LHCN-M2 (cell line): ENCODE measurements at regions not wholly inside any gene's neighbourhood (a gene's known extent, or its start where the extent isn't known, plus 50 kb on each side); places are given as distances from the start of the nearest gene placed in this dataset.

Experiments used
- DNase-seq: peaks from one replicate; pipeline ENCODE4 v3.0.0-alpha.2; 2012; ENCODE audit warnings: low read depth

DNA sequence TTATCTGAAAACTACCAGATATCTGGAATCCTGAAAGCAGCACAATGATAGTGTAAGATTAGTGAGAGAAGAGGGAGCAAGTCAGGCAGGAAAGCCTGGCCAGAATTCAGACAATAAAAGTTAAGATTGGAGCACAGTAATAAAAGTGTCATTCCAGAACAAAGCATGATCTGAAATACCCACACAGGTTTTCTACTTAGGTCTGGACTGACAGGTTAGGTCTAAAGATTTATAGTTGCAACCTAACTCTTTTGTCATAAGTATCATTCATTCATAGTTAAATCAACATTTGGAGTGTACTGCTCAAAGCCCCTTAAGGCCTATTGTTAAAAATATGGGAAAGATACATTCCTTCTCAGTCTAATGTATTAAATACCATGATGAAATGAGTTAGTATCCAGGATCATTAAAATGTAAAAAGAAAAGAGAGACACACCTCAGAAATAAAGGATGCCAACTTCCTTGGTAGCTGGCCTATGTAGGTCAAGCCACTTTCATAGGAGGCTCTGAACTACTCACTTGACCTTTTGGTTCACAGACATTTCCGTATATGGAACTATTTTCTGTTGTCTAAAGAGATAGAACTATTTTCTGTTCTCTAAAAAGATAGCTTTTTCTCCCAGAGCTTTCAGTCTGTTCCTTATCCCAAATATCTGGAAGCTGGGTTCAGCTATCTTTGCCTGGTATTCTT is 105.2 kb downstream of the FAS start:
- no peak for DNase-seq

DNA sequence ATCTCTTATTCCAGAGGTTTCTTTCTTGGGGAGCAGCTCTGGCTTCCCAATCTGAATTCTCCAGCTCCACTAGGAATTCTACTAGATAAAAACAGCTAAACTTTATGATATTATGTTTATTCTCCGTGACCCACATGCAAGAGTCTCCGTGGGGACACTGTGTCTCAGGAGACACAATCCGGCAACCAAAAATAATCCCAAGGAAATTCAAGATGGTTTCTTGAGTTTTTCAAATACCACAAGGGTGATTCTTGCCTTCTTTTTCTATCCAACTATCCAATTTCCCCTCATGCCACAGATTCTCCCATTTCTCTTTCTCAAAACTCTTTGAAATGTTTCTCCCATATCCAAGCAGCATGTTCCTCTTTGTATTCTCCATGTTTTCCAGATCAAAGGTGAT is 103.1 kb downstream of the FAS start:
- DNase-seq = no peak

DNA sequence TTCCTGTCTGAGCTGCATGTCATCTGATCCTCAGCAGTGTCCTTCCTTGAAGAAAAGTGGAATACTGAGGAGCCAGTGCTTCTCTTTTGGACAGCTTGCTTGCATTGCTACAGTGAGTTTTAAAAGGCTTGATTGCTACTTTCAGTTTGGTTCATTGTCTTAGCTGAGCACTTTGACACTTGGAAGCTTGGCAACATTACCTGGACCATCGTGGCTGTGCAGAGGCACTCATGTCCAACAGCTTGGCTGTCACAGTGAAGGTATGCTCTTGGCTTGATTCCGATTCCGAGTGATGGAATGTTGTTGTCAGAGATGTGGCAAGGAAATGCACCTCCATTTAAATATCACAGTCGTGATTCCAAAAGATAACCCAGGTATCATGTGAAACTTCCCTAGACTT is 102.4 kb downstream of the FAS start:
- no peak for DNase-seq

DNA sequence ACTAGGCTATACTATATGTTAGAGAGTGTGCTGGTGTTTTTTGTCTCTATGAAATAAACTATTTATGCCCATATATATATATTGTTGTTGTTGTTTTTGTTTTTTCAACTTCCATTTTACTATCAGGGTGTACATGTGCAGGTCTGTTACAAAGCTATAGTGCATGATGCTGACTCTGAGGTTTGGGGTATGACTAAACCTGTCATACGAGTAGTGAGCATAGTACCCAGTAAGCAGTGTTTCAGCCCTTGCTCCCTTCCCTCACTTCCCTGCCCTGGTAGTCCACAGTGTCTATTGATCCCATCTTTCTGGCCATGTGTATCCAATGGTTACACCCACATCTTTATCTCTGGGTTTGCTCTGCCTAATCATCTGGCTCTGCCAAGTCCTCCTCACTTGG is 101.8 kb downstream of the FAS start:
- no peak for DNase-seq

DNA sequence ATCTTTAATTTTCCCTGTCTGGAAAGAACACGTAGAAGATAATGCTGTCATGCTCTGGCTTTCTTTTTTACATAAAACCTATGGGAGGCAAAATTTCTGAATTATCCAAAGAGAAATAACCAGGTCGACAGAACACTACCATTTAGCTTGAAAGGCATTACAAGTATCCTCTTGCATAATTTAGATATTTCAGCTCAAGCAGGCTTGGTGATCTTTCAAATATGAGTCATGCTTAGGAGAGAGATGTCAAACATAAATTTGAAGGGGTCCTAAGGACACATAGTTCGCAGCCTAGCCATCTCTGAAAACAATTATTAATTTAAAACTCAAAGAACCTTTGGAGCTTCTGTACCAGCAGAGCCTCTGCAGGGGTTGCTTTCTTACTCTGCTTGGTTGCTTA is 100.9 kb downstream of the FAS start:
- DNase-seq = no peak

DNA sequence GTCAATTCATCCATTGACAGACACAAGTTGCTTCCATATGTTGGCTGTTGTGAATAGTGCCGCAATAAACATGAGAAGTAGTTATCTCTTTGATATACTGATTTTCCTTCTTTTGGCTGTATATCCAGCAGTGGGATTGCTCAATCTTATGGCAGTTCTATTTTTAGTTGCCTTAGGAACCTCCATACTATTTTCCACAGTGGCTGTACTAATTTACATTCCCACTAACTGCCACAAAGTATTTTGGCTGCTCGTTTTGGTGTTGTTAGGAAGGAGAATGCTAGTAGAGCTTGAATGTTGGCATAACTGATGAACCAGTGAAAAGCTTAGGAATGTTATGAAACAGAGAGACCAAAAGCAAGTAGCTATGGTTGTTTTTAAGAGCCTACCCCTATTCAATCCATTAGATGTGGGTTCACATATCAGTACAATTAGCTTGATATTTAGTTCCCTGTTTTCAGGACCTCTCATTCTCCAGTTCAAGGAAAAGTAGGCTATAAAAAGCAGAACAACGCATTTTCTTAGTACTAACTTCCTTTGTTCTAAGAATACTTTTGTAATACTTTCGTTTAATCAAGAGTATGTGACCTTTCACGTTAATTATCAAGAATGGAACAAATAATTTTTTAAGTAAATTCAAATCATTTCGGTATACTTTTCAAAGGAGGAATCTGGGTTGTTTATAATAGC is 100.3 kb downstream of the FAS start:
- DNase-seq = peak; percentile 20

DNA sequence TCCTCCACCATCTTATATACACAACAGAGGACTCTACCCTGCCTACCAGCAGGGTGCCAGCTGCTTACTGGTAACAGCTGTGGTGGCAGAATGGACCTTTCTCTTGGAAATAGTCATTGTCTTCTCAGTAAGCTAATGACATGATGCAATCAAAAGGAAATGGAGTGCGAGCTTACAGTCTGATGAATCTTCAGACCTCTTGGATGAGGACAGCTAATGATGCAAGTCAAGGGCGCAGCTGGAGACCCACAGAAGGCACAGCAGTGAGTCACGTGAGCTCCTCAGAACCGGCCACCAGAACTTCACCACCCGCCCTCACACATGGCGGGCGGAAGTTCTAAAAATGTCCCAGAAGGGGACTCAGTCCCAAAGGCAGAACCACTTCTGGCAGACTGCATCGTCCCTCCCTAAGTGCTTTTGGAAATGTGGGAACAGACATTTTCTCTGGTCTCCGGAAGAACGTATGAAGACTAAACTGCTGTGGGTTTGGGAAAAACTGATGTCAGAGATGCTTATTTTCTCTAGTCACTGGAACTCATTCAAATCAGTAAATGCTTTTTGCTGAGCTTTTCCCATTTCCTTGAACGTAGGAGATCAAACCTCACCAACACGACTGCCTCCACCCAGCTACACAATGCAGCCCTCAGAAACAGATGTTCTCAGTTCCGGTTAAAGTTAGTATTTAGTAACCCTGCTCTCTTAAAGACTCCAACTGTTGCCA is 96.4 kb downstream of the FAS start:
- DNase-seq = peak; percentile 99

DNA sequence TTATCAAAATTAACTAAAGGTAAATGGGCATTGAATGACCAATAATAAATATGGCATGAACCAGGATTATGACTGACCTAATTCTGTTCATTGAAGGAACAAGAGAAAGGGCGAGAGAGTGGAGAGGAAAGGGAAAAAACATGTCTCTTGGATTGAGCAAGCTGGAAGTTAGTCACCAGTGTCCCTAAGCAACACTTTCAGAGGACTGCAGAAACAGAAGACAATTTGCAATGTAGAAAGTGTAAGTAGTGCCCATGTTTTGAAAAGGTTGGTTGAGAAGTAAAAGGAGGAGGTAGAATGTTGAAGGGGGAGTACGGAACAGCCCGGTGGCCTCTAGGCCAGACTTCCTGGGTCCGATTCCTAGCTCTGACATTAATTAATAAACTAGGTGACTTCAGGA is 94.6 kb downstream of the FAS start:
- peak; percentile 35 for DNase-seq

DNA sequence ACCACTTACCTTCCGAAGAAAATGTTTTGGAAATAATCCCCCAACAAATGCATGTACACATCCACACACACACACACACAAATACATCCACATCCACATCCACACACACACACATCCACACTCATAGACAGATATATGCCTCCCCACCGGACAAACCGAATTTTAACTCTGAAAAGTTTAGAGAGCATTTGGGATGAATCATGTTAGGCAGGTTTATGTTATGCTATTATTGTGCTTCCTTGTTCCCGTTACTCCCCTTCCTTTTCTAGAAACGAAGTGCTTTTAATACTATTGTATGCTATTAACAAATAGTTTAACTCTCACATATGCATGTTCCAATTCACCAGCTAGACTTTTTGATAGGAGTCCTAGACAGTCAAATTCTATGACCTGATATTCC is 91.5 kb downstream of the FAS start:
- DNase-seq = no peak

DNA sequence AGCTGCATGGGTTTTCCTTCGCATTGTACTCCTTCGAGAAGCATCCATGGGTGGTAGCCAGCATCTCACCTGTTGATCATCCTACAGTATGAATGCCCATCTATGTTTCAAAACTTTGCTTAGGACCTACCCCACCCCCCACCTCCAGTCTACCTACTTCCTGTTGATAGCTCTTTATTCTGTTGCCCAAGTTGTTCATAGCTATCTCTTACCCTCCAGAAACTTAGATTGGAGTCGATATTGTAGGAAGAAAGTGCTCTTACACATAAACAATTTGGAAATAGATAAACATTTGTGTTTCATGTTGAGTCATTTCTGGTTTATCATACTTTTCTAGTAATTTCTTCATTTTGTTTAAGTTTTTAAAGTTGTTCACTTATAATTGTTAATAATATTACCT is 90.1 kb downstream of the FAS start:
- DNase-seq = no peak

DNA sequence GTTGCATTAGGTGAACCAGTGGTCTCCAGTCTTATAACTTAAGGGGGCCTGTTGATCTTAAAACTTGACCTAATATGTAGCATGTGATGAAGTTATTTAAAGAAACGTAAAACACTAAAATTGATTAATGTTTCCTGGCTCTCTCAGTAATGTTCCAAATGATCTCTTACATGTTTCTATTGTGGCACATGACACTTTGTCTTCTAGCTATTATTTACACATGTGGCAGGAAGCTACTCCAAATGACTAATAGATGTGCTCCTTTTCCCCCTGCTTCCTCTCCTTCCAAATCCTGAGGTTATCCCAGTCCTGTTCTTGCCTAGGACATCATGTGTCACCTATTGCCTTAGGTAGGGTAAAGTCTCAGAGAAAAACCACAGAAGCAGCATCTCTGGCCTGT is 89.4 kb downstream of the FAS start:
- peak; percentile 56 for DNase-seq

DNA sequence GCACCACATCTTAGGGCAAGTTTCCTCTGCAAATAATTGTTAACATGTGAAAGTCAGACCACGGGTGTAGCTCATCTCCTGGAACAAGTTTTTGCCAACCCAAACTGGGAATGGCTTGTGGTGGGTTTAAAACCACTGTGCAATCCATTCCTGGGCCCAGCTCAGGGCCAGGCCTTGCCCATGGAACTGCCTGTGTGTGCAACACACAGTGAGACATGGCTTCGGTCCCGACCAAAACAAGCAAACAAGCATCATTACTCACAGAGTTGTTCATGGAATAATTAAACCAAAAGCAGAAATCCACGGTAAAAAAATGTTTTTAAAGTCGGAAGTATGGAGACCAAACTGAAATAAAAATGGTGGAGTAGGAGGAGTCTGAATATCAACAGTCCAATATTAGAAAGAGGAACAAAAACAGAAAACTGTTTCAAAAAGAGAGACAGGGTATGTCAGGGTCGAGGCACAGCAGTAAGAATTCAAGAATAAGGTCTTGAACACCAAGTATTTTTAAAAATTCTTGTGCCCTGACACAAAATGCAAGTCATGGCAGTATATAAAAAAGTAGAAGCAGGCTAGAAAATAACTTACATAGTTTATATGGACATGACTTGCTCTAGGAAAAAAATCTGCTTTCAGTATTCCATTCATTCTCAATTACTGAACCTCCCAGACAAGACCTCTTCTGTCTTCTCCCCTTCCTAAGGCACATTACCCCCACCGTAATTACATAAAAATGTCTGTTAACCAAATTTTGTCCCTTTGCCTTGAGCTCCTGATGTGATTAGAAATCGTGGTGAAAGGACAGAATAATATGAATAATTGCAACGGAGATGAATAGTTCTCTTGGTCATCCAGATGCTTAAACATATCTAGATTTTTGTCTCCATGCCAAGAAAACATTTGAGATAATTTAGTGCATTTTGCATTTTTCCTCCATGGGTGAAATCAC is 88.4 kb downstream of the FAS start:
- DNase-seq = no peak

DNA sequence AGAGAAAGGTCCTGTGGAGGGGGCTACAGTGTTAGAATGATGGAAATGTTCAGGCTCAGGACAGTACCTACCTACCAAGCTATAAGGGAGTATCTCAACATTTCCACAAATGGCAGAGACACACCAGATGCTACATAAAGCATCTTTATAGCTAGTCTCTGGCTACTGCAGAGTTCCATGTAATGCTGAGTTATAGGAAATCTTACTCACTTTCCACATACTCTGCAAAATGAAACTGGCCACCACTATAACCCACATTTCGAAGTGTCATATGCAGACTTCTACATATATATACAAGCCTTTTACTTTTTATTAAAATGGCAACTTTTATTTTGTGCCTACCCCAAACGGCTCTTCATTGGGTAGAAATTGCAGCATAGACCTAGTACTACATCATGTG is 85.5 kb downstream of the FAS start:
- DNase-seq = no peak

DNA sequence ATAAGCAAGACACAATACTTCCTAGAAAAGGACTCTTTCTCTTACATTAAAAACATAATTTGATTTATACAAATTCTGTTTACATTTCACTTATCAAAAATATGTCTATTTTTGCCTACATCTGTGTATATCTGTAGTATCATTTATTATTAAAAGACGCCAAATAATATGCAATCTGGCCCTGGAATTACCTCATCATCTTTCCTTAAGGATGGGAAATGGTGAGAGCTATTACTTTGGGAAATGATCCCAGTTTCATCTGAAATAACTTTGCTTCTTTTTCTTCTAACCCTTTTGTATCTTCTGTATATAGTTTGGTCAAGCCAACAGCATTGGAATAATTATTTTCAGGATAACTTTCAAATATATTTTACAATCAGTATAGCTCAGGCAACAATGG is 85.0 kb downstream of the FAS start:
- no peak for DNase-seq

DNA sequence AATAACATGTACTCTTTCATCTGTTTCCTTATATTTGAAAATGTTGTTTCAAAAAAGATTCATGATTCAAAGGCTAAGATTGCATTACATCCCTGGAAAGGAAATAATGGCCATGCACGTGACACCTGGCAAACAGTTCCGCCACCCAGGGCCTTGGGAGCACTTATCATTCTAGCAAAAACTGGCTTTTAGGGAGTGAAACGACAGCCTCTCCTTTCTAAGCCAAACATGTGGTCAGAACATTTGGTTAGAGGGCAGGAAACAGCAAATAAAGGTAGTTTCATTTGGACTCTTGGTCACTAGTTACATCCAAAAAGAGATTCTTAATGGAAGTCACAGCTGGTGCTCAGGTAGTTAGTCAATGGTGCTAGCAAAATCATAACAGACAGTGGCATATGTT is 83.5 kb downstream of the FAS start:
- DNase-seq = peak; percentile 32

DNA sequence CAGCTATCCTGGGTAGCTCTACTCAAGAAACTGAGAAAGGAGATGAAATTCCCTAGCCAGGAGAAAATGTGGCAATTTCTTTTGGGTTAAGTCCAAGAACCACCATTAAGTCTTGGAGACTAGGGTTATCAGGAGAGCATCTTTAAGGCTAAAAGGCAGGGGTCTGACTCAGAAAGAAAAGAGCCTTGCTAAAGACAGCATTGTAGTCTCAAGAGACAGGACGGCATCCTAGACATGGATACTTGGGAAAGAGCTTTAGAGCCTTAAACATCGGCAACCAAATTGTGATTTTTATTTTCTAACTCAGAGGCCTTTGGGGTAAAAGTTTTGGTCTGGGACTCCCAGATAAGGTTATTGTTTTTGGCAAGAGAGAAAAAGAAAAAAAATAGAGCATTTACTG is 83.1 kb downstream of the FAS start:
- no peak for DNase-seq

DNA sequence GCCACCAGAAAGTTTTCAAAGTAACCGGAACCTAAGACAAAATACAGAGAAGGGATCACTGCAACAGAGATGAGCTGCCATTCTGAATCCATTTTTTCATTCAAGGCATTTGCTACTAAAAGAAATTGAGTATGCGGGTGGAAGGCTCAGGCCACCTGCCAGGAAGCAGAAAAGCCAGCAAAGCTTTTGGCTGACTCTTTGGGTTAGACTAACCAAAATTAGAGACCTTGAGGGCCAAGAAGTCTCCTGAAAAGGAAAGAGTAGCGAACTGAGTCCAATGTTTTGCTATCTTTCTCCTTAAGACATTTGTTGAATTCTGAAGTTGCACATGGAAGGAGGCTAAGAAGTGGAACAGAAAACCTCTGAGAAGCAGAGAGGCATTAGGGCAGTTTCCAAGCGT is 79.0 kb downstream of the FAS start:
- no peak for DNase-seq
